ENCODE measurements at regions not wholly inside any gene's neighbourhood (a gene's known extent, or its start where the extent isn't known, plus 50 kb on each side); places are given as distances from the start of the nearest gene placed in this dataset.

GRCh38 chr7:67566101-67566500, 569.5 kb downstream of the TYW1 start:
- no peak for DNase-seq

DNA sequence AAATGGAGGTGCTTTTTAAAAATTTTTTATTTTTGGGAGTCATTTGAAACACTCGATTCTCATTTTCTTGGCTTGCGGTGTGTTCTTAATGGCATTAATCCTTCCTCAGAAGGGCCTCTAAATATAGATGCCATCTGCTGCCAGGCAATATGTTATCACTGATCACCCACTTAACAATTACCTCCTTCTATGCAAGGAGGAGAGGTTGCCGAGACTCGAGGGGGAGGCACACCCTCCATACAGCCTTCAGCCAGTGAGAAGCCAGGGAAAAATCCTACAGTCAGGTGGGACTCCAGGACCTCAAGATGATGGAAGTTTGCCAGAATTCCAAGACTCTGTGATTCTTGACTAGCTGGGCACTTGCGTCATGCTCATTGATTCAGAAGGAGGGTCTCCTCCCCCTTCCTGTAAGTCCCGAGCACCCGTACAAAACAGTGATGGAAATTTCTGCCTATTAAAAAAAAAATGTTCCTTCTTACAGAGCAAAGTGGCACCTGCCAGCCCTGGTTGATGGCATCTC, 574.5 kb downstream of the TYW1 start:
- DNase-seq: no peak

DNA sequence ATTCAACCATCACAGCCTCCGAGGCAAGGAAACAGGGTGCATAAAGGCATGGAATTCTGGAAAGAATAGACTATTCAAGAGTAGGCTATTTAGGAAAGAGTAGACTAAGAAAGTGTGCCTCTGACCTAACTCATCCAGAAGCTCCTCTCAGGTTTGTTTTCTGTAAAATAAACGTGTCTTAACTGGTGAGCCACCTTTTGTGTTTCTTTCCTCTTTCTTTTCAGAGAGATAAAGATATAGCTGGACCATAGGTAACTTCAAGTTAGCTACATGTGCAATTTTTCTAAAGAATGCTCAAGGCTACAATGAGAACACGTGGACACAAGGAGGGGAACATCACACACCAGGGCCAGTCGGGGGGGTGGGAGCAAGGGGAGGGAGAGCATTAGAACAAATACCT, 577.0 kb downstream of the TYW1 start:
- DNase-seq: no peak

- no peak for DNase-seq
Measured at GRCh38 chr7:67588631-67589030, 592.0 kb downstream of the TYW1 start.

DNA sequence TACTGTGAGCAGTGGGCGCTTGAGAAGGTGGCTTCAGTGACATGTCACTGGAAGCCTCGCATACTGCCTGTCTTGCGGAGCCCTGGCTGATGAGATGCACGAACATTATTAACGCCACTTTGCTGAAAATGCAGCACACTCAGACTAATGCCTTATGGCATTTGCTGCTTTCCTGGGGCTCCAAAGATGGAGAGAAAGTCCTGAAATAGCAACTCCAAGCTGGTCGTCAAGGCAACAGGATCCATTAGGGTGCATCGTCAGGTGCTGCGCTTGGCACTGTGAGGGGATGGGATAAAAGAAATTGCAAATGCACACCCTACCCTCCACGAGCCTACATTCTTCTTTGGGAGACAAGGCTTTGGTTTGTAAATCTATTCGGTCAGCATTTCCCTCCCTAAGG, 592.5 kb downstream of the TYW1 start:
- no peak for DNase-seq

DNA sequence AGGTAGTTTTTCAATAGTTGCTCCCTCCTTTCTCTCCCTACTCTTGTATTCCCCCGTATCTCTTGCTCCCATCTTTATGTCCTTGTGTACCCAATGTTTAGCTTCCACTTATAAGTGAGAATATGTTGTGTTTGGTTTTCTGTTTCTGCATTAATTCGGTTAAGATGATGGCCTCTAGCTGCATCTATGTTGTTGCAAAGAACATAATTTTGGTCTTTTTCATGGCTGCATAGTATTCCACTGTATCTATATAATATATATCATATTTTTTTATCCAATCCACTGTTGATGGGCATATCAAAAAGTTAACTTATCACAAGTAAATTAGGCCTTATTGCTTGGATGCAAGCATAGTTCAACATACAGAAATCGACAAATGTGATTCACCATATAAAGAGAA, 594.0 kb downstream of the TYW1 start:
- no peak for DNase-seq

DNA sequence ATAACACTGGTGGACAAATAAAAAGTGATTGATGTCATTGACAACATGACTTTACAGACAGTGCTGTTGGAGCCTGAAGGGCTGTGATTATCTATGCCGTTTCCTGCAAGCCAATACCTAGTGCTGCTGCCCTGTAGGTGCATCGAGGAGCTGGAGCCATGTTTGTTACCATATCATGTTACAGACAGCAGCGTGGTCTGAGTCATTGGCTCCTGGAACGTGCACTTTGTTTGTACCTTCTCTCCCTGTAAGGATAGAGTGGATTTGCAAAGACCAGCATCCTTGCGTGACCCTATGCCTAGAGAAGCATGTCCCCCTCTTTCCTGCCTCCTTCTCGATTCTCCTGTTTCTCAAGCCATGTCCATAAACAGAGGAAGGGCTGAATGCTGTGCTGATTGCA, 597.2 kb downstream of the TYW1 start:
- no peak for DNase-seq

DNA sequence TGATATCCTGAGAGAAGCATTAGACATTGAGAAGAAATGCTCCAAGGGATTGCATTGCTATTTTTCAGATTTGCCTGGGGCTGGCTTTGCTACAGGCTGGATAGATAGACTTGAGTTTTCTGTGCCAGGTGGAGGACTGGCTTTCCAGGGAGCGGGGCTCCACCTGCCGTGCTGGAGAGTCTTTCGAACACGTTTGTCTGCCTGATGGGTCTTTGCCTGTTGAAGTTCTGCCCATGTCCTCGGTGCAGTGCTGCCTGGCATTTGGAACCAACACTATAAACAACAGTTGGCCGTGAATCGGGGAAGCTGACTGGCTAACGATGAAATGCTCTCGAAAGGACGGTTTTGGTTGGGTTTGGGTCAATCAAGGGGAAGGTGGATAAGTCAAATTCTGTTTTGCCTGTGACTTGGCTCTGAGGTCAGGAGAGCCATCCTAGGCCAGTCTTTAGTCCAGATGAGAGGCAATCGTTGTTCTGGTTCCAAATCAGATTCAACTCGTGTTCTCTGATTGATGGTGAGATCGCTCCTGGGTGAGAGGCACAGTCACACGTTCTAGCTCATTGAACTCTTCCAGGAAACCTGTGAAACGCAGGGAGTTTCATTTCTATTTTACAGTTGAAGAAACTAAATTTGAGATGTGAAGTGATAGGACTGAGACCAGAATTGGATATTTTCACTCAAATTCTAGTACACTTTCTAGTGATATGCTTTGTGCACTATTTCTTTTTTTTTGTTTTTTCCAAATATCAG, 599.0 kb downstream of the TYW1 start:
- no peak for DNase-seq

- DNase-seq: no peak
Measured at GRCh38 chr7:67597161-67597560, 600.5 kb downstream of the TYW1 start.

DNA sequence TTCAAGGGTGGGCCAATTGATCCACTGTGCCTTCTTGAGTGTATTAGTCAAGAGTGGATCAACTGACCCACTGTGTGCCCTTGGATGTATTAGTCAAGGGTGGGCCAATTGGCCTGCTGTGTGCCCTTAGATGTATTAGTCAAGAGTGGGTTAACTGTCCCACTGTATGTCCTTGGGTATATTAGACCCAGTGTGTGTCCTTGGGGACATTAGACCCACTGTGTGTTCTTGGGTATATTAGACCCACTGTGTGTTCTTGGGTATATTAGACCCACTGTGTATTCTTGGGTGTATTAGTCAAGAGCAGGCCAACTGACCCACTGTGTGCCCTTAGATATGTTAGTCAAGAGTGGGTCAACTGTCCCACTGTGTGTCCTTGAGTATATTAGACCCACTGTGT, 601.8 kb downstream of the TYW1 start:
- no peak for DNase-seq

DNA sequence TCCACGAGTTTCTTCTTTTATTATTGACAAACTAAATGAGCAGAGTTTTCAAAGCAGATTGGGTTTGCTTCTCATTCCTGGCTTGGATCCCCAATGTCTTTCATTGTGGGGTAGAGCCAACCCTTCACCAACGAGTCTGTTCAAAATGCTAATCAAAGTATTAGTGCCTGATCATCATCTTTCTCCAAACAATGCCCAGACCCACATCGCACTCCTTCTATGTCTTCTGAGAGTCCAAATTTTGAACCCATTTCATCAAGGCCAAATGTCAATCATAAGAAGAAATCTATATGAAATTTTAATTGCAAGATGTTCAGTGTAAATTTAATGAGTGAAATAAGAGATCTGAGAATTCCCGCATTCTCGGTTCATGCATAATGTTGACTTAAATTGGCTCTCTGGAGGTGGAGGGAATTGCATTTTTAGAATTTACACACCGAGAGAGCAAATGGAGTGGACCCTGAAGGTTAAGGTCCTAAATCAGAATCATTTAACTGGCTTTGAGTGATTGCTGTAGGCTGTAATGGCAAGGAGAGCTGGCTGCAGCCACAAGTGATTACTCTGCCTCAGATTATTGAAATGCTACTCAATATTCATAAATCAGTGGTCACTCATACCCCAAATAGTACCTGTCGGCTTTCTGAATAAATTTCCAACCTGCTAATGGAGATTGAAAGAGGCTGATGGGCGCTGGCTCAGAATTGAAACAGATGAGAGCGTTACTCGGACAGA, 602.9 kb downstream of the TYW1 start:
- DNase-seq: no peak

DNA sequence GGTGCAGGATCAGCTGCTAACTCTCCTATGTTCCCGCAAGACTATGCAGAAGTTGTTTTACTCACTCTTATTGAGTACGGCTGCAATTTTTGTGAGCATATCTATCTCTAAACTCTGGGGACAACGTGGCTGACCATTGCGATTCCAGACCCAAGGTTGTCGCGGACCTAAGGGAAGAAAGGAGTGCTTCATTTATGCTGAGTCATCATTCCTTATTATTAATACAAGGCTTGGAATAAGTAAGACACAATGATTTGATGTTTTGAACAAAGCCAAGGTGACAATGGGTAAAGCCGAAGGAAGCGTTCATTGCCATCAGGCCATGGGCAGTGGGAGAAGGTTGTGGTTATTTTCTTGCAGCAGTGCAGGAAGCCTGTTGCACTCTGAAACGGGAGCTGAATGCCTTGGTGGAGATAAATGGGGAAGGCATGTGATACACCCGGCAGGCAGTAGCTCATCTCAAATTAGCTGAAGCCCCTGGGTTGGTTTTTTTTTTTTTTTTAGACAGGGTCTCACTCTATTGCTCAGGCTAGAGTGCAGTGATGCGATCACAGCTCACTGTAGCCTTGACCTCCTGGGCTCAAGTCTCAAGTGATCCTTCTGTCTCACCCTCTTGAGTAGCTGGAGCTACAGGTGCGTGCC, 605.7 kb downstream of the TYW1 start:
- DNase-seq: no peak

DNA sequence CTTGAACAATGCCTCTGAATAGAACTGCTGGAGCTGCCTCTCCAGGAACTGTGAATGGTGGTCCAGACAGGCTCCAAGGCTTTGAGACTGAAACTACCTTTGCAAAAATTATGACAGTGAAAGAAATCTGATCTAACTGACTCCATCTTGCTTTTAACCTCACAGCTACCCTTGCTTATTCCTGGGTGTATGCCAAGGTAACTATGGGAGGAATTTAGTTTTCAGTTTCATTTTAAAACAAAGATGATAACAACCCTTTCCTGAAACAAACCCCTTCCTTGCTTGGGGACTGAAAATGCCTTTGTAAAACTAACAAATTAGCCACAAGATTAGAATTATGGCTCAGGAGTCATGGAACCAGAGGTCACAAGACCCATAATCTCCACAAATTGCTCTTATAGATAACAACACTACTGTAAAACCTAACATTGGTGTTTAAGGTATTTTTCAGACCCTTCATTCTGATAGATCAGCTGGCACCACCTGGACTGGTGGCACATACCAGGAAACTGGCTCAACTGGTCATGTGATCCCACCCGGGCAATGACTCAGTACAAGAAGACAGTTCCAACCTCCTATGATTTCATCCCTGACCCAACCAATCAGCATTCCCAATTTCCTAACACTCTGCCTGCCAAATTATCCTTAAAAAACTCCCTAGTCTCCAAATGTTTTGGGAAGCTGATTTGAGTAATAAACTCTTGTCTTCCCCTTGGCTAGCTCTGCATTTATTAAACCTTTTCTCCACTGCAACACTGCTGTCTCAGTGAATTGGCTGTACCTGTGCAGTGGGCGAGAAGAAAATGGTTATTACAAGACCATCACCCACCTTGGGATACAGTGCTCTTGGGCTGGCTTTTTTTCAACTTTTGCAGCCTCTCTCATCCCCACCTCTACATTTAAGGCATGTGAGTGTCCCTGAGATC, 608.1 kb downstream of the TYW1 start:
- no peak for DNase-seq

- DNase-seq: no peak
Measured at GRCh38 chr7:67608806-67609205, 612.2 kb downstream of the TYW1 start.

GRCh38 chr7:67610897-67611296, 614.3 kb downstream of the TYW1 start:
- DNase-seq: no peak

- no peak for DNase-seq
Measured at GRCh38 chr7:67614843-67615242, 618.2 kb downstream of the TYW1 start.

GRCh38 chr7:67616517-67616916, 619.9 kb downstream of the TYW1 start:
- no peak for DNase-seq

GRCh38 chr7:67618556-67619162, 622.0 kb downstream of the TYW1 start:
- no peak for DNase-seq

DNA sequence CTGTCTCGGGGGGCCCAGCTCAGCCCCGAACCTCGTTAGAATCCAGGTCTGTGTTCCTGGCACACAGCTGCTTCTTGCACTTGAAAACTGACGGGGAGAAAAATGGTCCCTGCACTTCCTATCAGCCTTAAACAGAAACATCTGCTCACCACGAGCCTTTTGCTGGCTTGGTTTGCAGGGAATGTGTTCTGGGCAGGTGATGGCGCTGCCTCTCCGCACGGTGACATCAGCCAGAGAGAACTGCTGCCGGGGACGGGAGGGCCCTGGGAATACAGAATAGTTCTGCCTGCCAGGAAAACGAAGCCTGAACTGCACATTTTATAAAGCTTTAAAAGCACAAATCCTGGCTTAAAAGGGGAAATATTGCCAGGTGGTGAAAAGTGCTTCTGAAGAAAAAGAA, 622.5 kb downstream of the TYW1 start:
- DNase-seq: peak; percentile 14

- DNase-seq: no peak
Measured at GRCh38 chr7:67620216-67620933, 623.7 kb downstream of the TYW1 start.

DNA sequence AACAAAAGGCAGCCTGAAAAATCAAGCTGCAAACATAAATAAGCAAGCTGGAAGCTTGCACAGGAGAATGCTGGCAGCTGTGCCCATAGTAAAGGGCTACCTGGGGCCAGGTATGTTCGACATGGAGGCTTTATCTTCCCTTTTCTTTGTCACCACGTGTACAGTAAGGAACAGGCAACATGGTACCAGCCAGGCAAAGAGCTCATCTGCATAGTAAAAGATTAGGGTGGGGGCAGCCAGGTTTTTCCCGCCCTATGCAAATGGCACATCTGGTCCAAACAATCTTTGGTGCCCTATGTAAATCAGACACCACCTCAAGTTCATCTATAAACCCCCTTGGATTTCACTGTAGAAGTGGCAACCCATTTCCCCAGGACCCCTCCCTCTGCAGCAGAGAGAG, 625.1 kb downstream of the TYW1 start:
- no peak for DNase-seq

Measured in fibroblast of skin of right quadriceps (primary cell).